ENCODE measurements at regions not wholly inside any gene's neighbourhood (a gene's known extent, or its start where the extent isn't known, plus 50 kb on each side); places are given as distances from the start of the nearest gene placed in this dataset.
"Not testable (repeated sequence)": the region's sequence is repeated elsewhere in the genome, so short reads cannot be mapped to it uniquely, and the experiment has no call there.

- DNase-seq = no peak
Measured at GRCh38 chr19:30105316-30105715, 163.3 kb downstream of the URI1 start.

DNA sequence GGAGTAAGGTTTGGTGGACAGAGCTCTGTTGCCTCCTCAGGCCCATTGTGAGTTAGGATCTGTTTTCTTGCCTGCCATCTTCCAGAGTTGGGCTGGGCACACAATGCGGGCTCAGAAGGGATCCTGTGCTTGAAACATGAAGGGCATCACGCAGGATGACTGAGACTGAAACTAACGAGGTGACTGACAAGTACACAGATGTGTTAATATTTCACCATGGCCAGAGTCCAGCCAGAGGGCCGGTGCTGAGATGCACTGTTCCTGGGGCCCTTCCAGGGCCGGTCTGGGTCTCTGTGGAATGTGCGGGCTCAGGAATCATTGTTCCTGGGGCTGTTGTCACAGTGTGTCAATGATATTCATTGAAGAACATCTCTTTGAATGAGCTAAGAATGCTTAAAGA, 163.7 kb downstream of the URI1 start:
- DNase-seq = no peak

GRCh38 chr19:30106417-30107095, 164.5 kb downstream of the URI1 start:
- no peak for DNase-seq

DNA sequence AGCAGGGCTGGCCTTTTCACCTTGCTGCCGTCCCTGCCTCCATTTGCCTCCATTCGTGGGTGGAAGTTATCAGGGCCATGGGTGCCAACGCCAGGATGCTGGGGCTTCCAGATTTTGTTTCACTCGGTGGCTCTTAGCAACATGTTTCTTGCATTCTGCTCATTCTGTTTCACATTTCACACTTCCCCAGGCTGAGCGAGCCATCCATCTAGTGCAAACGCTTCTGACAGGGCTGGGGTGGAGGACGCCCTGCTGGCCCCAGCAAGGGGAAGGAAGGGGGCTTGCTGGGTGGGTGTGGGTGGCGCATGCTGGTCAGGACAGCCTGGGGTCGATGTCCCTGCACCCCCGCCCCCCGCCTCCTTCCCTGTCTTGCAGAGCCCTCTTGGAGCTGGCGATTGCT, 165.2 kb downstream of the URI1 start:
- no peak for DNase-seq

- no peak for DNase-seq
Measured at GRCh38 chr19:30109565-30109964, 167.5 kb downstream of the URI1 start.

DNA sequence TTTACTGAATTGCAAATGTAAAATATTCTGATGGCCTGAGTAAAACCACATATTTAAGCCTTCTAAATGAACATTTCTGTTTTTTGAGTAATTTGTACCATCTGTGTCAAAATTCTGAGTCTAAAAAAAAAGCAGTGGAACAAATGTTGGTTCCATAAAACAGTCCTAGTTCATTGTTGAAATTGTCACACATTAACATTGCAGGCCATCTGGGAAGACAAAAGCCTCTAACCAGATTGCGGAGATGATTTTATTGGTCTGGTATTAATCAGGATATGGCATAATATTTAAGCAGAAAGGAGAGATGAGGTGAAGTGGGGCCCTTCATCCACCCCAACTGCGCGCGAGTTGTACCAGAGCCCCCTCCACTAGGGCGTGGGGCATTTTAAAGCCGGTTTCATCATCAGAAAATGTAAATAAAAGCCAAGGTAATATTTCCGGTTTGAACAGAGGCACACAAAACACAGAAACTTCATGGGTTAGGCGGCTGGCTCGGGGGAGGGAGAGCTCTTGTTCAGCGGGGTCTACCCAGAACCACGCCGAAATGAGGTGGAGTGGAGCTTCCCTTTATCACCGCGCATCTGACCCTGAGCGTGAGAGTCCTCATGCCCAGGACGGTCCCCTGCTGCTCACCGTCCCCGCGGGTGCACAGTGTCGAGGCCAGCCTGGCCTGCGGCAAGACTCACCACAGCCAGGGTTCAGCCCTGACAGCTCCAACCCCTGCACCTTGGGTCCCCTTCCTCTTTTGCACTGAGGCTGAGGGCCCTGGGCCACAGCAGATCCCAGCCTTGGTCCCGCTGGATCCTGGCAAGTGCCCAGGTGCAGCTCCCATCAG, 169.2 kb downstream of the URI1 start:
- DNase-seq = no peak

DNA sequence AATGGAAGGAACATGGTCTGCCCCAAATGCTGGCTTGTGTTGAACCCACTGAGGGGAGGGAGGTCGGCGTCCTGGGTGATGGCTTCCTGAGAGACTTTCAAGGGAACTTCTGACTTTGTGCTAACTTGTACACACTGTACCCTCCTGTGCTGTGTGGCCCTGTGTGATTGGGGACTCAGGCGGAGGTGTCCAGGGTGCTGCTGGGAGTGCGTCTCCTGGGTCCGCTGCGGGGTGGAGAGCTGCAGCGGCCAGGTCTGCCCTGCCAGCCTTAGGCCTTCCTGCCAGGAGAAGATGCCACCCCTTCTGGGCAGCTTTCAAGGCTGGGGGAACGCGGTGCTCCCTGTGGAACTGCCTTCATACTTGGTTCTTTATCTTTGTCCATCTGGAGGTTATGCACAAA, 170.1 kb downstream of the URI1 start:
- no peak for DNase-seq

- DNase-seq = no peak
Measured at GRCh38 chr19:30112666-30113065, 170.6 kb downstream of the URI1 start.

DNA sequence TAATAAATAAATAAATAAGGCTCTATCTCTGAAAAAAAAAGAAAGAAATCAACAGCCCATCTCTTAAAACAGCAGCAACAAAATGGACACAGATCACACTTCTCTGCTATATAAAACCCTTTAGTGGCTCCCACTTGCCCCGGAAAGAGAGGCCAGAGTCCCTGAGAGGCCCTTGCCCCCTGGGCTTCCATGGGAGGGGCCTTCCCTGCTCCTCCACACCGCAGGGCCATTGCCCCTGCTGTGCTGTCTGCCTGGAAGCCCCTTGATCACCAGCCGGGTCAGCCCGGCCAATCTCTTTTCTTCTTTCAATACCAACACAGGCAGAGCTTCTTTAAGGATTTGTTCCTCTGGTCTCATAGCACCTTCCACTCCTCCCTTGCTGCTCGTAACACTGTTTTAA, 171.1 kb downstream of the URI1 start:
- no peak for DNase-seq

GRCh38 chr19:30114095-30114494, 172.1 kb downstream of the URI1 start:
- DNase-seq = not testable (repeated sequence)

DNA sequence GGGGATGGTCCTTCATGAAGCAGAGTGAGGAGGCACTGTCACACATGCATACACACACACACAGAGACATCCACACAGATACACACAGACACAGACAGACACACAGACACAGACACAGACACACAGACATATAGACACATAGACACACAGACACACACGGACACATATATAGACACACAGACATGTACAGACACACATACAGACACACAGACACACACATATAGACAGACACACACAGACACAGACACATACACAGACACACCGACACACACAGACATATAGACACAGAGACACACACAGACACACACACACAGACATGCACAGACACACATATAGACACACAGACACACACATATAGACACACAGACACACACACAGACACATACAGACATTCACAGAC, 173.9 kb downstream of the URI1 start:
- DNase-seq = no peak

DNA sequence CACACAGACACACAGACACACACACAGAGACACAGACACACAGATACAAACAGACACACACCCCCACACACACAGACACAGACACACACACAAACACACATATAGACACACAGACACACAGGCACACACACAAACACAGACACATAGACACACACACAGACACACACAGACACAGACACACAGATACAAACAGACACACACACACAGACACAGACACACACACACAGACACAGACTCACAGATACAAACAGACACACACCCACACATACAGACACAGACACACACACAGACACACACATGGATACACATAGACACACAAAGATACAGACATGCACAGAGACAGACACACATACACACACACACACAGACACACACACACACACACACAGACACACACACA, 174.5 kb downstream of the URI1 start:
- no peak for DNase-seq

DNA sequence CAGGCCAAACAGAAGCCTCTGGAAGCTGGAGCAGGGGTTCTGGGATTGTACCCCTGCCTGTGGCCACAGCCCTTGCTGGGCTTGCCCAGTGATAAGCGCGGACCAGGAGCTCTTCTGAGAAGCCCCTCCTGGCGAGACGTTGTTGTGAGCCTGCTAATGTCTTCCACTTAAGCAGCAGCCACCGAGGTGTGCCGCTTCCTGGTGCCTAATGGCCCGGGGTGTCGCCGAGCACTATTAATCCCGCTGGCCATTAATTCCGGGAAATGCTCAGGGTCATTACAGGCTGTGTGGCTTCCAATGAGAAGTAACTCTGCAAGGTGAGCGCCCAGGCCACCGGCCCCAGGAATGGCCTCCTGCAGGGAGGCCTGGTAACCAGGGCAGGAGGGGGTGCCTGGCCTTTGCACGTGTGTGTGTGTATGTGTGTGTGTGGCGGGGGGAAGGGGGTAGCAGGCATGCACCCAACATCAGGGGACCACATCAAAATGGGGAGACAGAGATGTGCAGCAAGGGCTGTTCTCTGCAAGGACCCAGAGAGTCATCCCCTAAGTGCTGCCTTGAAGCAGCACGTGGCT, 175.0 kb downstream of the URI1 start:
- no peak for DNase-seq

DNA sequence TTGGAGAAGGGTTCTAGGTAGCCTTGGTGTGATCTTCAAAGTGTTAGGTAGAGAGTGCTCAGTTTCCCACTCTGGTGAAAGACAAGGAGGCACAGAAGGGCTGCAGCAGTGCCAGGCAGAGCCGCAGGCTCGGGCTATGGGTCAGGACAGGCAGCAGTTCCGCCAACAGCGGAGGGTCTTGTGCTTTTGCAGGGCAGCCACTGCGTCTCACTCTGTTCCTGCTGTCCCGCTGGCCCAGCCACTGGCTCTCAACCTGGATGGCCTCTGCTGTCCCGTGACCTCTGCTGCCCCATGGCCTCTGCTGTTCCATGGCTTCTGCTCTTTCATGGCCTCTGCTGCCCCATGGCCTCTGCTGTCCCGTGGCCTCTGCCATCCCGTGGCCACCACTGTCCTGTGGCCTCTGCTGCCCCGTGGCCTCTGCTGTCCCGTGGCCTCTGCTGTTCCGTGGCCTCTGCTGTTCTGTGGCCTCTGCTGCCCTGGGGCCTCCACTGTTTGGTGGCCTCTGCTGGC, 175.7 kb downstream of the URI1 start:
- no peak for DNase-seq

- DNase-seq = no peak
Measured at GRCh38 chr19:30118221-30118620, 176.2 kb downstream of the URI1 start.

DNA sequence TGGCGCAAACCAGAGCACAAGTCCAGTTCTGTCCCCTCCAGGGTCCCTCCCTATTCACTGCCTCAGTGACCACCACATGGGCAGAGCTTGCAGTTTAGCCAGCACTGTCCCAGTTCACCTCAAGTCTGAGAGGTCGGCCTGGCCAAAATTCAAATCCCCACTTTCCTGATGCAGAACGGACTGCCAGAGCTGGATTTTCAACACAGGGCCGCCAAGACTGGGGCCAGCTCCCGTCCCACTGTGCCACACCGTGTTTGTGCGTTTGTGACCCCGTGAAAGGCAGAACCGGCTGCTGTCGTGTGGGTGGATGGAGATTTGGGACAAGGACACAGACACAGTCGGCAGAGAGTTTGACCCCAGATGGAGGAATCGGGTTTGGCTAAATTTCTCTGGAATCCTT, 176.7 kb downstream of the URI1 start:
- no peak for DNase-seq

DNA sequence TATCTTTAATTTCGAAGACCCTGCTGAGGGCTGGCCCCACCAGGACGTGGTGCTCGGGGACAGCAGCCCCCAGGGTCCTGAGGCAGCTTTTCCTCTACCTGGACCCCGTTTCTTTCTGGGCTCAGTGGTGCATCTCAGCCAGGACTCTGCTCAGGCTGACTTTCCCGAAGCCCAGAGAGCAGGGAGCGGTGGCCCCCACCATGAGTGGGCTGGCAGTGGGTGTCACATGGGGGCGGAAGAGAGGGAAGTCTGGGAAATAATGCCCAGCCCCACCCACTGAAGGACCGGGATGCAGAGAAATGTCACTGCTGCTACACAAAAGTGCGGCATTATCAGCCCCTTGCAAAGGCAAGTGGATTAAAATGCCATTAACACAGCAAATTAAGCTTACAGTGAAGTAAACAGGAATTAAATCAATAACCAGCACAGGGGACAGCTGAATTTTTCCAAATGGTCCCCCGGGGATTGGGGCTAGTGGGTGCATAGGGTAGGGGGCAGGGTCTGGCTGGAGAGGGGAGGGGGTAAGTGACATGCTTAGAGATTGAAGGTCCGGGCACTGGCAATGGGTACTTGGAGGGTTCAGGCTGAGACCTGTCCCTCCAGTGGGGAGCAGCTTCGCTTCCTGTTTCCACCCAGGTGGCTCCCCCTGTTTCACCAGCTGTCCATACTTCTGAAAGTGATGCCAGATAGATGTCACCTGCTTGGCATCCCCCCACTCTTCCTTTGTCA, 177.3 kb downstream of the URI1 start:
- no peak for DNase-seq

- DNase-seq = no peak
Measured at GRCh38 chr19:30120860-30121484, 178.9 kb downstream of the URI1 start.

- DNase-seq = no peak
Measured at GRCh38 chr19:30122431-30122830, 180.4 kb downstream of the URI1 start.

DNA sequence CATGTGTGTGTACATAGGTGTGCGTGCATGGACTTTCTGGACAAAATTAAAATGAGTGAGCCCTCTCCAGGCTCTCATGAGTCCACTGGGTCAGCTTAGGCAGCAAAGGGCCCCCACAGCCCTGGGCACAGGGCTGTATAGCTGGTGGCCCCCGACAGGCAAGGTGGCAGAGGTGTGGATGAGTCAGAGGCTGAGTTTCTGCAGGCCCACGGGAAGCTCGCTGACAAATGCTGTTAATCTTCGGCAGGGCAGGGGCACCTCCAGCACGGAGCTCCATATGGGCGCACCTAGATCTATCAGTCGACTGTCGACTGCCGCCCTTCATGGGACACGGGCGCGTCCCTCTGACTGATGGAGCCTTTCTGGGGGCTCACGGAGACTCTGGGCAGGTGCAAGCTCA, 181.1 kb downstream of the URI1 start:
- no peak for DNase-seq

- no peak for DNase-seq
Measured at GRCh38 chr19:30123611-30124010, 181.6 kb downstream of the URI1 start.

DNA sequence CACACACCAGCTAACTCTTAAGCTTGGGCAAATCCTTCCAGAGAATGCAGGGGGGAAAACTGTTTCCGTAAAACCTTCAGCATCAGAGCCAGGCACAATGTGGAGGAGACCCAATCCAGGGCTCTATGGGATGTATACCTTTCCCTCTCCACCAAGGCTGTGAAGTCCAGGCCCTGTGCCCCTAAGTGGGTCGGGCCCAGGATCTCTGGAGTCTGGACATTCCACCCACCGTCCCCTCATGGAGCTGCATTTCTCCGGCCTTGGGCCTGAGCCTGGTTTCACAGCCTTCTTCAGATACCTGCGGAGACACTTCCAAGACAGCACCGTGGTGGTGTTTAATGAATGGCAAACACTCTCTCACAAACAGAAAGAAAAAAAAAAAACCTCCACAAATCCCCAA, 186.2 kb downstream of the URI1 start:
- no peak for DNase-seq

All from suppressor macrophage treated with lipopolysaccharide for 4 hours (primary cell).